ENCODE measurements at regions not wholly inside any gene's neighbourhood (a gene's known extent, or its start where the extent isn't known, plus 50 kb on each side); places are given as distances from the start of the nearest gene placed in this dataset.

GRCh38 chr10:35903021-35903420 lies 260.9 kb upstream of the FZD8 start:
- Histone ChIP-seq H2AFZ (ENCODE audit: low read length) (no peak overlapping the region), H4K20me1 (replicated peaks in 1 of 2; ENCODE audit: control insufficient read depth in 1 of 2, insufficient read depth in 2 of 2, low read length in 2 of 2) (no peaks in the 10 kb centered on the region), H3K9me3 (ENCODE audit: insufficient read depth in 2 of 2, low read depth in 1 of 2, low read length in 1 of 2) (no peaks in the 10 kb centered on the region), H4K5ac (ENCODE audit: insufficient read length, low read depth, low read length) (no peak overlapping the region), H4K8ac (ENCODE audit: extremely low read depth, insufficient read depth, low read length) (no peak overlapping the region), H3K23me2 (ENCODE audit: low read depth, low read length) (no peaks in the 10 kb centered on the region), H2BK20ac (ENCODE audit: low read length) (no peak overlapping the region), H2BK120ac (replicated peaks; ENCODE audit: low read depth, low read length) (no peak overlapping the region), H3K27me3 (replicated peaks in 1 of 4; ENCODE audit: control insufficient read depth in 3 of 4, extremely low read depth in 1 of 4, insufficient read depth in 3 of 4, low read length in 3 of 4) (no peaks in the 10 kb centered on the region; a peak in 1 of 7 replicates), H3K23ac (ENCODE audit: insufficient read length) (no peak overlapping the region), H3K9ac (replicated peaks in 1 of 4; ENCODE audit: extremely low read depth in 1 of 4, low read depth in 3 of 4, low read length in 3 of 4) (no peak overlapping the region), H3K36me3 (ENCODE audit: control insufficient read depth in 2 of 4, insufficient read depth in 4 of 4, low read length in 3 of 4) (no peaks in the 10 kb centered on the region), H4K91ac (replicated peaks; ENCODE audit: insufficient read length, low read length) (no peak overlapping the region), H3K4ac (replicated peaks; ENCODE audit: insufficient read length, low read depth, low read length) (no peak overlapping the region), H2BK5ac (ENCODE audit: low read depth, low read length) (no peak overlapping the region), H2AK5ac (ENCODE audit: low read depth, low read length) (no peak overlapping the region), H3K4me1 (replicated peaks in 1 of 4; ENCODE audit: control insufficient read depth in 3 of 4, insufficient read depth in 4 of 4, low read length in 3 of 4) (peaks cover 0 to 5% (median 2%) of the 10 kb centered on the region in 4 experiments; a peak in 3 of 7 replicates), H3K18ac (ENCODE audit: extremely low read depth, low read length) (no peak overlapping the region), H2BK12ac (ENCODE audit: low read depth, low read length) (no peak overlapping the region), H3K56ac (replicated peaks; ENCODE audit: insufficient read length, low read depth, low read length) (no peak overlapping the region), H3K4me3 (ENCODE audit: extremely low read depth in 1 of 4, insufficient read depth in 2 of 4, low read depth in 3 of 4, low read length in 4 of 4) (no peak overlapping the region), H3K4me2 (ENCODE audit: insufficient read depth in 1 of 2, low read depth in 2 of 2, low read length in 2 of 2) (no peak overlapping the region), H3K14ac (ENCODE audit: insufficient read length) (no peak overlapping the region), H3K79me2 (ENCODE audit: control insufficient read depth in 1 of 2, insufficient read depth in 2 of 2, low read length in 2 of 2) (no peaks in the 10 kb centered on the region), H3K79me1 (ENCODE audit: low read depth, low read length) (no peaks in the 10 kb centered on the region), H3K27ac (ENCODE audit: low read depth, low read length) (no peak overlapping the region), H2BK15ac (ENCODE audit: low read length) (no peak overlapping the region)
- ChIA-PET CTCF (ENCODE audit: partially characterized antibody) (no interaction called here), POLR2A (ENCODE audit: partially characterized antibody) (no interaction called here)
- FAIRE-seq (no peak), DNase-seq (ENCODE audit: low read depth in 1 of 2, low spot score in 2 of 2) (no peak)
- 95% methylated on average over 7 of the region's 7 CpGs; no CpG with 5 or more reads in 1 of the 2 experiments for WGBS, 2 experiments (ENCODE audit: extremely low coverage in 1 of 2, insufficient coverage in 1 of 2, insufficient read length in 1 of 2, insufficient replicate concordance in 2 of 2, low coverage in 1 of 2, low lambda C conversion rate in 2 of 2, missing lambda C conversion rate in 1 of 2)
- TF ChIP-seq CREB1 (IDR thresholded peaks at IDR 0.05) (no peak), TAF1 (IDR thresholded peaks at IDR 0.05; ENCODE audit: low read depth, low read length) (no peak), FOSL1 (IDR thresholded peaks at IDR 0.05; ENCODE audit: insufficient read depth, low read depth, low read length) (no peak), SRF (IDR thresholded peaks at IDR 0.05; ENCODE audit: low read depth, low read length) (no peak), E2F6 (IDR thresholded peaks at IDR 0.05) (no peak), ATF2 (IDR thresholded peaks at IDR 0.05; ENCODE audit: low read length) (no peak), CHD1 (IDR thresholded peaks at IDR 0.05; ENCODE audit: low read depth, low read length) (no peak)
- TF ChIP-seq, protein P1, sequence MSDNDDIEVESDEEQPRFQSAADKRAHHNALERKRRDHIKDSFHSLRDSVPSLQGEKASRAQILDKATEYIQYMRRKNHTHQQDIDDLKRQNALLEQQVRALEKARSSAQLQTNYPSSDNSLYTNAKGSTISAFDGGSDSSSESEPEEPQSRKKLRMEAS (IDR thresholded peaks at IDR 0.05): no peak
